LNCAP (cell line): ENCODE measurements at regions not wholly inside any gene's neighbourhood (a gene's known extent, or its start where the extent isn't known, plus 50 kb on each side); places are given as distances from the start of the nearest gene placed in this dataset.

Source experiments
- TF ChIP-seq, protein P1 (sequence below): fragments of 450-650 bp; IDR thresholded peaks from 2 replicates; pipeline ENCODE4 v1.5.1; 2017; ENCODE audit warnings: mild to moderate bottlenecking

DNA sequence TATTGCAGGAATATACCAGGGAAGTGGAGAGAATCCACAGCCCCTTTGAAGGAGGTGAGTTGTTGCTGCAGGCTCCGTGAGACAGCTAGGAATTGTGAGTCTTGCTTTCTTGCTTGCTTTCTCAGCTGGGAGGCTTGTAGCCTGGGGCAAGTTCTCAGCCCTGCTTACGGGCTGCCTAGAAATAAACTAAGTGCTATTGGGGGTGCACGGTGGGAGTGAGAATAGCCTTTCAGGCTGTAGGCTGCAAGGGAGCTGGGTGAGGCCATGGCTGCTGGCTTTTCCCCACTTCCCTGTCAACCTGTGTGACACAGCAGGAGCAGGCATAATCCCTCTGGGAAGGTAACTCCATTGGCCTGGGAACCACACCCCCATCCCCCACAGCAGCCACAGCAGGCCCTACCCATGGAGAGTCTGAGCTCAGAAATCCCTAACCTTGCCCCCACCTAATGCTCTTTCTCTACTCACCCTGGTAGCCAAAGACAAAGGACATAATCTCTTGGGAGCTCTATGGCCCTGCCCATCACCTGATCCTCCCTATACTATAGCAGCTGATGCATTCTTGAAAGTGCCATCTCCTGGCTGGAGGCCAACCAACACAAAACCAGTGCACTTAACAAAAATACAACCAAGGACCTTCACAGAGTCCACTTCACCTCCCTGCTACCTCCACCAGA, 113.0 kb downstream of the MMRN1 start:
- TF ChIP-seq, protein P1, sequence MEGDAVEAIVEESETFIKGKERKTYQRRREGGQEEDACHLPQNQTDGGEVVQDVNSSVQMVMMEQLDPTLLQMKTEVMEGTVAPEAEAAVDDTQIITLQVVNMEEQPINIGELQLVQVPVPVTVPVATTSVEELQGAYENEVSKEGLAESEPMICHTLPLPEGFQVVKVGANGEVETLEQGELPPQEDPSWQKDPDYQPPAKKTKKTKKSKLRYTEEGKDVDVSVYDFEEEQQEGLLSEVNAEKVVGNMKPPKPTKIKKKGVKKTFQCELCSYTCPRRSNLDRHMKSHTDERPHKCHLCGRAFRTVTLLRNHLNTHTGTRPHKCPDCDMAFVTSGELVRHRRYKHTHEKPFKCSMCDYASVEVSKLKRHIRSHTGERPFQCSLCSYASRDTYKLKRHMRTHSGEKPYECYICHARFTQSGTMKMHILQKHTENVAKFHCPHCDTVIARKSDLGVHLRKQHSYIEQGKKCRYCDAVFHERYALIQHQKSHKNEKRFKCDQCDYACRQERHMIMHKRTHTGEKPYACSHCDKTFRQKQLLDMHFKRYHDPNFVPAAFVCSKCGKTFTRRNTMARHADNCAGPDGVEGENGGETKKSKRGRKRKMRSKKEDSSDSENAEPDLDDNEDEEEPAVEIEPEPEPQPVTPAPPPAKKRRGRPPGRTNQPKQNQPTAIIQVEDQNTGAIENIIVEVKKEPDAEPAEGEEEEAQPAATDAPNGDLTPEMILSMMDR = no peak

GRCh38 chr4:90012918-90013317, 114.3 kb upstream of the CCSER1 start:
- TF ChIP-seq, protein P1 = no peak

DNA sequence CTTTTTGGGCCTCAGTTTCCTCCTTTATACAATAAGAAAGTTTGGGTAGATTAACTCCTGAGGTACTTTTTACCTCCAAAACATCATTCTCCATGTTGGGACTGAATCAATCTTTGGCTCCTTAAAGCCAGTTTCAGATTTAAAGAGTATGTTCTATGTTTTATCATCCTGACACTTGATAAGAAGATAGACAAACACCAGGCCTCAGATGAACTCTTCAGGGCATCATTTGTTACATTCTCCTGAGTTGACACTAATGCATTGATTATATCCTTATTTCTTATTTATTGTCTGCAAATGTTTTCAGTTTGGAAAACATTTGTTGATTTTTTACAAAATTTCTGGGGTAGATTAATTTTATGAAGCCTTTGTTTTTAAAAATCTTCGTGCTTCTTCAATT, 102.7 kb upstream of the CCSER1 start:
- TF ChIP-seq, protein P1 = no peak

GRCh38 chr4:90025248-90025647, 101.9 kb upstream of the CCSER1 start:
- TF ChIP-seq, protein P1 = peak; percentile 49

- TF ChIP-seq, protein P1 = no peak
Observed at GRCh38 chr4:90027565-90027964, 99.6 kb upstream of the CCSER1 start.

DNA sequence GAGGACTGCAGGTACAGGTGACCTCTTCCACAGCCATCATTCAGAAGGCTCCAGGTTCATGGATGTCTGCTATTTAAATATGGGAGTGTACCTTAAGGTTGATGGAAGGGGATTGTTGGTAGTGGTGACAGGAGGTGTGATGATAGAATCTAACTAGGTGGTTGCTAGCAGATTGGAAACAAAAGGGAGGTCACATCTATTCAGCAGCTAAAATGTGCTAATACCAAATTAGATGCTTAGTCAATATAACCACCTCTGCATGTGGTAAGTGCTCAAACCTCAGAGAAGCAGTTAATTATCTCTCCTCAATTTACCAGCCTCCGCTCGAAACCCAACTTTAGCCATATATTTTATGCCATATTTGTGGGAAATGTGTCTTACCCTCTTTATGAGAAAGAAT, 98.7 kb upstream of the CCSER1 start:
- TF ChIP-seq, protein P1 = no peak

GRCh38 chr4:90030202-90030601, 97.0 kb upstream of the CCSER1 start:
- TF ChIP-seq, protein P1 = no peak

GRCh38 chr4:90030953-90031352, 96.2 kb upstream of the CCSER1 start:
- TF ChIP-seq, protein P1 = peak; percentile 47
